HG03521 (cell line): ENCODE measurements at regions not wholly inside any gene's neighbourhood (a gene's known extent, or its start where the extent isn't known, plus 50 kb on each side); places are given as distances from the start of the nearest gene placed in this dataset.

Source experiments
- ATAC-seq: cut with Tn5 transposase; IDR thresholded peaks from one replicate; pipeline ENCODE4 v1.9.1; 2021; ENCODE audit warnings: mild to moderate bottlenecking, moderate library complexity; ENCODE audit not compliant: unreplicated experiment

- no peak for ATAC-seq
Measured at GRCh38 chr4:125739760-125740159, 425.0 kb downstream of the FAT4 start.

- no peak for ATAC-seq
Measured at GRCh38 chr4:125741825-125742452, 427.2 kb downstream of the FAT4 start.

GRCh38 chr4:125744891-125745364, 430.2 kb downstream of the FAT4 start:
- no peak for ATAC-seq

- no peak for ATAC-seq
Measured at GRCh38 chr4:125749354-125749753, 434.6 kb downstream of the FAT4 start.

GRCh38 chr4:125750399-125750798, 435.6 kb downstream of the FAT4 start:
- ATAC-seq, result no peak

DNA sequence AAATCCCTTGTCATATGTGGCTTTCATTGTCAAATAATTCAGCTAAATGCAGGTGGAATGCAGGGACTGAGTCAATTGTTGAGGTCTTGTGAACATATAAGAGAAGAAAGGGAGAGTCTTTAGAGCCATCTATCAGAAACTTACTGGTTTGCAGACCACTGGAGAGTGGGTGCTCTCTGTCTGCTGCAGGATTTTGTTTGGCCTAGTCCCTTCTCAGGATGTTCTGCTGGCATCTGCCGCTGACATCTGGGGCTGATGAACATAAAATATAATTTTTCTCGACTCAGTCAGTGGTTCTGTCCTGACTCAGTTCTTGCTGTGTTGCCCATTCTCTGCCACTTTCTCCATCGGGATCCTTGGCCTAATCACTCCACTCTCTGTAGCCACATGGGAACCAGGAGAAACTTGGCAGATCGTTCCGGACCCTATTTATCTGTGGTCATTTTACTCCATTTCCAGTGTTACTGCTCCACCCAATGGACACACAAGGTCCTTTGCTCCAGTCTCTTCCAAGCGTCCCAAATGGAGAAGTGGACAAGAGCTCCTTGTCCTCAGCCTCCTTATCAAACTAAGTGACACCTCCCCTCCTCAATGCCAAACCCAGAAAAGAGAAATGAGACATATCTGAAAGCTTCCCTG, 436.2 kb downstream of the FAT4 start:
- no peak for ATAC-seq

- no peak for ATAC-seq
Measured at GRCh38 chr4:125758438-125758837, 443.7 kb downstream of the FAT4 start.

DNA sequence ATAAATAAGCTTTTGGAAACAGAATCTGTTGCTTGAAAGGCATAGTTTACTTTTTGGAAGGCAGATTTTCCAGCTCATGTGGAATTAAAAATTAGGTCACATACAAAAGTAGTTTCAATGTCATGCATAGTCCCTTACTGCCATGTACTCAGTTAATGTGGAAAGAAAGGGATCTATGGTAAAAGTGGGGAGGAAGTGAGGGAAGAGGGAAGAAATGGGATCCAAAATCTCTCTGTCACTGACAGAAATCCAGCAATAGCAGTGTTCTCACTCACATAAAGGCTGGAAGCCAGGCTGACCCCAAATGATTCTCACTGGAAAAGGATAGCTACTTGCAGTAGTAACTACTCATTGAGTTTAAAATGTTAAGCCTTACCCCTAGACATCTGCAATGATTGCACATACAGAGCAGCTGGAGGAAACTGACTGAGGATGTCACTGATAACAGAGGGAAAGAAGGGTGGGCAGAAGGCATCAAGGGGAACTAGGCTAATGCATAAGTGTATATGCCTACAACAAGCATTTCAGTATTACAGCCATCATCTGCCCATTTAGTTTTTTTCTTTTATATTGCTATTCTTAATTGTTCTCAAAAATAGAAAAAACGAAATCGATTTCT, 445.6 kb downstream of the FAT4 start:
- ATAC-seq, result no peak

DNA sequence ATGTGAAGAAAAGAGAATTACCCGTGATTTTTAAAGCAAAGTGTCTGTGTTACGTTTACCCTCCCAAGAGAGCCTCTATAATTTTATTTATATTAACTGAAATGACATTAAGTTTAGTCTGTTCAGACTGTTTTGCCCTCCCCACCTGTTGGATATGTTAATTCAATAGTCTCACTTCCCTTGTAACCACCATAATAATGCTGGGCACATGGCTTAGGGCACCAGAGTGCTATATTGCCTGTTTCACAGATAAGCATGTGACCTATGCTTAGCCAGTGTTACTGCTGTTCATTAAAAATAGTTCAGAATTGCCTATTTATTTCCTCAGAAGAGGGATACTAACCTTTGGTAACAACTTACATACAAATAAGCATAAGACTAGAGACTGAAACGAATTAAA, 446.2 kb downstream of the FAT4 start:
- ATAC-seq, result no peak

- no peak for ATAC-seq
Measured at GRCh38 chr4:125762537-125762936, 447.8 kb downstream of the FAT4 start.

DNA sequence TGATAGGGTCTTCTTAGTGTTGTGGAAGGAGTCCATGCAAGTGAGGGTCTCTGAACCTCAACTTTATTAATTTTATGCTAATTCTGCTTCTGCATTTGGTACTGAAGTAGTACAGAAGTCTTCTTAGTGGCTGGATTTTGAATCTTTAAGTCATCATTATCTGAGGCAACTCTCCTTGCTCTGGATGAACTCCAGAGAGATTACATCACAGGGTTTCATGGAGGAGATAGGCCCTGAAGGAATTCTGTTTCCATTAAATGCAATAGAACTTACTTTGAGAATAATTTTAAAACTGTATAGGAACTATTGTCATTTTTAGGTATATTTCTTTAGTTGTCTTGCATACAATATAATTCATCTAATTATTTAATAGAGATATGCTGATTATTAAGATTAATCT, 451.2 kb downstream of the FAT4 start:
- no peak for ATAC-seq

DNA sequence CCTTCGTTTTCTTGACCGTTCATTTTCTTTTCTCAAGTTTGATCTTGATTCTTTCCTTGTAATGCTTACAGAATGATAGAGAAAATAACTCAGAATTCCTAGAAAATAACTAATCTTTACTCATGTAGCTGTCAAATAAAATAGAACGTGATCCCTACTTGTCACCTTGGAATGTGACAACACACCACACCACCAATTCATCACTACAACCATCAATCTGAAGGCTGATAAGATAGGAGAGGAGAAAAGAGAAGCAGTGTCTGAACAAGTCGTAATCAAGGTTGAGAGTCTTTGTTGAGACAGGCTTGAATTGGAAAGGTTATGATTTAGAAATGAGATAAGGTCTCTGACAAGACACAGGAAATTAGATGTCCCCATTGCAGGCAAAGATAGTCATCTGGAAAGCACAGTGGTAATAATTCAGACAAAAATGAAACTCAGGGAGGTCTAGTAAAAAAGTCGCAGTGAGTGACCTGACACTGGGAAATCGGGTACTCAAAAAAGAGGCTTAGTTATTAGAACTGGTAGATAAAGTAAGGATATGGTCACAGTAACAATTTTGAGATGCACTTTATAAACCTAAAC, 456.2 kb downstream of the FAT4 start:
- ATAC-seq, result no peak

DNA sequence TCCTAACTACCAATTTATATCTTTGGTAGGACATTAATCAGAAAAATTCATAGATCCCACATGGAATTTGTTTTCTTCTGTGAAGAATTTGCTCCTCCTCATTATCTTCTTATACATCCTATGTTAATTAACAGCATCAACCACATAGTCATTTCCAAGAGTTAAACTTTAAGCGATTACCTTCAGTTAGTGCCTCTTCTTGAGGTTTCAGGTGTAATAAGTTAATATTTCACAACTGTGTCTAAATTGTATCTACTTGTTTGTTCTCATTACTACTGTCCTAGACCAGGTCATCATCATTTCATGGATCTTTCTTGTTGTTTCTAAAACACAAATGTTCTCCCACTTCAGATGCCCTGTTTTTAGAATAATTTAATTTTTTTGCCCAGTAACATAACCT, 457.9 kb downstream of the FAT4 start:
- no peak for ATAC-seq

- ATAC-seq, result no peak
Measured at GRCh38 chr4:125773502-125773901, 458.7 kb downstream of the FAT4 start.

DNA sequence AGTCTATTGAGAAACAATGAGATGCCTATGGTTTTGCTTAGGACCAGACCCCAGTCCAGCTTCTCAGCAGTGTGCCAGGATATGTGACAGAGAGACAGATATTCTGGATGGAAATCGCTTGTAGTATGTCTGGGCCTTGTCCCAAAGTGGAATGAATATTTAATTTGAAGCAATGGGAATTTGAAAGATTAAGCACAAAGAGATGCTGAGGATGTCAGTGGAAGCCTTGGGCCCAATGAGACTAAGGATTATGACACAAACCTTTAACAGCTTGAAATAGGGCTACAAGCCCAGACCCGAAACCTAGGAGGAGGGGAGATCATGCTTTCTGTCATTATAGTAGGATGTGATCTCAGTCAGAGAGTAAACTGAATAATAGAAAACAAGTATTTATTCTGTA, 459.2 kb downstream of the FAT4 start:
- no peak for ATAC-seq

DNA sequence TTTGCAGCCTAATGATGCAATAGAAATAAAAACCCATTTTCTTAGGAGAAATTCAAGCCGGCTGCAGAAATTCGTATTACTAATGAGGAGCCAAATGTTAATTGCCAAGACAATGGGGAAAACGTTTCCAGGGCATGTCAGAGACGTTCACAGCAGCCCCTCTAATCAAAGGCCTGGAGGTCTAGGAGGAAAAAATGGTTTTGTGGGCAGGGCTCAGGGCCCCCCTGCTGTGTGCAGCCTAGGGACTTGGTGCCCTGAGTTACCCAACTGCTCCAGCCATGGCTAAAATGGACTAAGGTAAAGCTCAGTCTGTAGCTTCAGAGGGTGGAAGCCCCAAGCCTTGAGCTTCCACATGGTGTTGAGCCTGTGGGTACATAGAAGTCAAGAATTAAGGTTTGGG, 461.4 kb downstream of the FAT4 start:
- no peak for ATAC-seq

GRCh38 chr4:125780164-125780563, 465.4 kb downstream of the FAT4 start:
- ATAC-seq, result no peak

GRCh38 chr4:125780747-125781146, 466.0 kb downstream of the FAT4 start:
- no peak for ATAC-seq

- ATAC-seq, result no peak
Measured at GRCh38 chr4:125781651-125782050, 466.9 kb downstream of the FAT4 start.

- ATAC-seq, result no peak
Measured at GRCh38 chr4:125784741-125785140, 470.0 kb downstream of the FAT4 start.

GRCh38 chr4:125787707-125788106, 473.0 kb downstream of the FAT4 start:
- no peak for ATAC-seq

DNA sequence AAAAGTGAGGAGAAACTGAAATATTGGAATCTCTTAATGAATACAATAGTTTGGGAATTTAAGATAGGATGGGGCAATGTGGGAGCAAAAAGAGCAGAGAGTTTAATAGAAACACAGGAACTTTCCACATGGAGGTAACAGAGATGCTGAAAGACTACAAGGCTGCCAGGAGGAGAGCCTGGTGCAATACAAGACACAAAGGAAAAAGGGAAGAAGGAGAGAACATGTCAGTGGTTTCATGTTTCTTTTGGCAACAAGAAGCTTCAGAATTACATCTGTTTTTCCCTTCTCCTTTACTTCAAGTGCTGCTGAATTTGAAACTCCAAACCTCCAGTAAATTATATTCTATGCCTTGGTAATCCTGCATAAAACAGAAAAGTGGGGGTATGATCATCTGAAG, 474.3 kb downstream of the FAT4 start:
- no peak for ATAC-seq
